Osteocyte (in vitro differentiated cells): ENCODE measurements at regions not wholly inside any gene's neighbourhood (a gene's known extent, or its start where the extent isn't known, plus 50 kb on each side); places are given as distances from the start of the nearest gene placed in this dataset.

Source experiments
- DNase-seq: peaks from one replicate; pipeline ENCODE4 v3.0.0; 2021; ENCODE audit warnings: mixed read lengths; ENCODE audit not compliant: unreplicated experiment; ENCODE audit errors: extremely low spot score
- H3K27ac Mint-ChIP-seq: one replicate; pipeline ENCODE4 v1.8.0; 2021; ENCODE audit warnings: mild to moderate bottlenecking, mixed read lengths; ENCODE audit not compliant: unreplicated experiment
- H3K27me3 Mint-ChIP-seq: one replicate; pipeline ENCODE4 v1.8.0; 2021; ENCODE audit warnings: mixed read lengths; ENCODE audit not compliant: unreplicated experiment
- H3K36me3 Mint-ChIP-seq: one replicate; pipeline ENCODE4 v1.8.0; 2021; ENCODE audit warnings: mixed read lengths; ENCODE audit not compliant: unreplicated experiment
- H3K4me1 Mint-ChIP-seq: one replicate; pipeline ENCODE4 v1.8.0; 2021; ENCODE audit warnings: mixed read lengths; ENCODE audit not compliant: unreplicated experiment
- H3K4me3 Mint-ChIP-seq: one replicate; pipeline ENCODE4 v1.8.0; 2021; ENCODE audit warnings: mild to moderate bottlenecking, moderate library complexity, mixed read lengths; ENCODE audit not compliant: unreplicated experiment
- H3K9me3 Mint-ChIP-seq: one replicate; pipeline ENCODE4 v1.8.0; 2021; ENCODE audit warnings: mixed read lengths; ENCODE audit not compliant: unreplicated experiment
- CTCF ChIP-seq: fragments of 200-600 bp; sonication (generic); IDR thresholded peaks from 2 replicates; pipeline ENCODE4 v1.5.0; 2021; ENCODE audit warnings: antibody characterized with exemption, mild to moderate bottlenecking, moderate library complexity

GRCh38 chr10:8180360-8181109 is 126.0 kb downstream of the GATA3 start:
- H3K36me3 Mint-ChIP-seq = no peaks in the 10 kb centered on the region
- no peaks in the 10 kb centered on the region for H3K27me3 Mint-ChIP-seq
- no peak for TF ChIP-seq CTCF
- H3K27ac Mint-ChIP-seq = no peak overlapping the region
- no peak for DNase-seq
- no peaks in the 10 kb centered on the region for H3K4me1 Mint-ChIP-seq
- H3K9me3 Mint-ChIP-seq = peaks cover 12% of the 10 kb centered on the region
- no peak overlapping the region for H3K4me3 Mint-ChIP-seq

- Mint-ChIP-seq H3K9me3 (peaks cover 17% of the 10 kb centered on the region), H3K4me1 (no peaks in the 10 kb centered on the region)
Measured at GRCh38 chr10:8181496-8182157, 127.1 kb downstream of the GATA3 start.

GRCh38 chr10:8182806-8183205 is 128.3 kb downstream of the GATA3 start:
- Mint-ChIP-seq H3K27ac (no peak overlapping the region), H3K27me3 (no peaks in the 10 kb centered on the region), H3K4me1 (no peaks in the 10 kb centered on the region), H3K9me3 (peaks cover 13% of the 10 kb centered on the region), H3K4me3 (no peak overlapping the region), H3K36me3 (no peaks in the 10 kb centered on the region)
- no peak for DNase-seq
- TF ChIP-seq CTCF = no peak

More at GRCh38 chr10:8181496-8182157, 127.1 kb downstream of the GATA3 start:
- no peak for DNase-seq
- TF ChIP-seq CTCF = no peak
- H3K36me3 Mint-ChIP-seq = no peaks in the 10 kb centered on the region
- H3K27me3 Mint-ChIP-seq = no peaks in the 10 kb centered on the region
- no peak overlapping the region for H3K4me3 Mint-ChIP-seq
- no peak overlapping the region for H3K27ac Mint-ChIP-seq

GRCh38 chr10:8183241-8183704 is 128.8 kb downstream of the GATA3 start:
- no peak overlapping the region for H3K27ac Mint-ChIP-seq
- no peak for TF ChIP-seq CTCF
- no peak overlapping the region for H3K4me3 Mint-ChIP-seq
- H3K36me3 Mint-ChIP-seq = no peaks in the 10 kb centered on the region
- H3K4me1 Mint-ChIP-seq = no peaks in the 10 kb centered on the region
- no peak for DNase-seq
- peaks cover 17% of the 10 kb centered on the region for H3K9me3 Mint-ChIP-seq
- H3K27me3 Mint-ChIP-seq = no peaks in the 10 kb centered on the region

- no peak overlapping the region for H3K27ac Mint-ChIP-seq
- no peaks in the 10 kb centered on the region for H3K27me3 Mint-ChIP-seq
- DNase-seq = no peak
- no peaks in the 10 kb centered on the region for H3K4me1 Mint-ChIP-seq
- H3K9me3 Mint-ChIP-seq = peaks cover 18% of the 10 kb centered on the region
- no peaks in the 10 kb centered on the region for H3K36me3 Mint-ChIP-seq
- H3K4me3 Mint-ChIP-seq = no peak overlapping the region
- no peak for TF ChIP-seq CTCF
Measured at GRCh38 chr10:8187171-8187666, 132.7 kb downstream of the GATA3 start.
